WERI-Rb-1 (cell line): ENCODE measurements at regions not wholly inside any gene's neighbourhood (a gene's known extent, or its start where the extent isn't known, plus 50 kb on each side); places are given as distances from the start of the nearest gene placed in this dataset.

Experiments used
- DNase-seq: peaks from one replicate; pipeline ENCODE4 v3.0.0-alpha.2; 2020
- H3K27ac ChIP-seq: fragments of 250-450 bp; sonication (Bioruptor Pico); 2 replicates; pipeline ENCODE4 v1.5.1; 2020; ENCODE audit warnings: mild to moderate bottlenecking, moderate library complexity
- H3K27me3 ChIP-seq: fragments of 250-450 bp; sonication (Bioruptor Pico); 2 replicates; pipeline ENCODE4 v1.5.1; 2021; ENCODE audit warnings: mild to moderate bottlenecking, low read depth, moderate library complexity; ENCODE audit not compliant: insufficient read depth, severe bottlenecking
- H3K36me3 ChIP-seq: fragments of 250-450 bp; sonication (Bioruptor Pico); 2 replicates; pipeline ENCODE4 v1.5.1; 2020; ENCODE audit warnings: mild to moderate bottlenecking, moderate library complexity
- H3K4me3 ChIP-seq: 2 replicates; pipeline ENCODE4 v1.5.1; 2011; ENCODE audit warnings: low read depth, mild to moderate bottlenecking, control low read depth, low read length
- H3K9me3 ChIP-seq: fragments of 250-450 bp; sonication (Bioruptor Pico); 2 replicates; pipeline ENCODE4 v1.5.1; 2021; ENCODE audit warnings: mild to moderate bottlenecking, moderate library complexity; ENCODE audit not compliant: severe bottlenecking
- CTCF ChIP-seq: IDR thresholded peaks from 2 replicates; pipeline ENCODE4 v1.5.1; 2011; ENCODE audit warnings: low read depth, mild to moderate bottlenecking, control low read depth, inconsistent platforms, low read length

- Histone ChIP-seq H3K9me3 (no peaks in the 10 kb centered on the region), H3K27ac (no peak overlapping the region), H3K4me3 (no peak overlapping the region), H3K27me3 (no peaks in the 10 kb centered on the region), H3K36me3 (no peaks in the 10 kb centered on the region)
- DNase-seq, result no peak
- no peak for TF ChIP-seq CTCF
These were observed 148.3 kb downstream of the KCNA5 start for GRCh38 chr12:5191803-5192538.

DNA sequence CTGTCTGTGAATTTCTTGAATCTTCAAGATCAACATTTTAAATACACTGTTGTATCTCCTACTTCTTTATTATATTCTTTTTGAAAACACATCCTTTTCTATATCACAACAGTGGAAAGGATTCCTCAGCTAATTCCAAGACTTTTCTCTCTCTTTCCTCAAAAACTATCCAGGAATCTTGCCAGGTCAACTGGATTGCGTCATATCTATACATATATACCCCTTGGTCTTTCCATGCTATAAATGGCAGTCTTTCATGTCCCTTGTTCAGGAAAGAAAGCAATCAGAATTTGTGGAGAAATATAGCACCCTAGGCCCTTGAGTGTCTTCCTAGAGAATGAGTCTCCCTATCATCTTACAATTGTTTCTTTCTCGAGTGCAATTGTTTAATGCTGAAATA lies 149.0 kb downstream of the KCNA5 start:
- no peak for DNase-seq
- no peak for TF ChIP-seq CTCF
- H3K27me3 ChIP-seq, result no peaks in the 10 kb centered on the region

GRCh38 chr12:5194306-5194705 lies 150.6 kb downstream of the KCNA5 start:
- Histone ChIP-seq H3K27me3 (no peaks in the 10 kb centered on the region), H3K27ac (no peak overlapping the region), H3K9me3 (no peaks in the 10 kb centered on the region), H3K4me3 (no peak overlapping the region), H3K36me3 (no peaks in the 10 kb centered on the region)
- TF ChIP-seq CTCF, result no peak
- DNase-seq, result no peak

More for the DNA sequence above, 149.0 kb downstream of the KCNA5 start:
- no peaks in the 10 kb centered on the region for H3K36me3 ChIP-seq
- H3K27ac ChIP-seq, result no peak overlapping the region
- H3K4me3 ChIP-seq, result no peak overlapping the region
- H3K9me3 ChIP-seq, result no peaks in the 10 kb centered on the region

GRCh38 chr12:5195244-5195643 lies 151.6 kb downstream of the KCNA5 start:
- Histone ChIP-seq H3K9me3 (no peaks in the 10 kb centered on the region), H3K36me3 (no peaks in the 10 kb centered on the region), H3K4me3 (no peak overlapping the region), H3K27me3 (no peaks in the 10 kb centered on the region), H3K27ac (no peak overlapping the region)
- no peak for DNase-seq
- TF ChIP-seq CTCF, result no peak

DNA sequence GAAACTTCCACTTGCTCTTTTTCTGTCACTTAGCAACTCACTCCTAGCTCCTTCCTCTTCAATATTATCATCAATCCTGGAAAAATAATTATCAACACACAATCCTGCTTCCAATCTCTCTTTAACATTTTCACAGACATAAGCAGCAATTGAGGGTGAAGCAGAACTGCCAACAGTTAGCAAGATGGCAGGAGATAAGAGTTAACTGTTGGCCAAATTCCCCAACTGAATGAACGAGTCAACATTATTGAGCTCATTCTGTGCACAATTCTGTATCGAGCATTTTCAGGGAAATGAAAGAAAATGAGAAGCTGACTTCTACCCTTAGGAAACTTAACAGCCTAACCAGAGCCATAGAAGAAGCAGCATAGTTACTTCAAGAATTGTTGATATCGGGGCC lies 152.0 kb downstream of the KCNA5 start:
- no peaks in the 10 kb centered on the region for H3K9me3 ChIP-seq
- no peak overlapping the region for H3K4me3 ChIP-seq
- H3K36me3 ChIP-seq, result no peaks in the 10 kb centered on the region
- no peak for DNase-seq
- H3K27ac ChIP-seq, result no peak overlapping the region
- no peaks in the 10 kb centered on the region for H3K27me3 ChIP-seq
- no peak for TF ChIP-seq CTCF

- H3K36me3 ChIP-seq, result no peaks in the 10 kb centered on the region
- no peak overlapping the region for H3K27ac ChIP-seq
- H3K9me3 ChIP-seq, result no peaks in the 10 kb centered on the region
- H3K4me3 ChIP-seq, result no peak overlapping the region
- no peak for DNase-seq
- H3K27me3 ChIP-seq, result no peaks in the 10 kb centered on the region
- TF ChIP-seq CTCF, result no peak
These were observed 153.5 kb downstream of the KCNA5 start for GRCh38 chr12:5197131-5197530.
